NCI-H82 (cell line): ENCODE measurements at regions not wholly inside any gene's neighbourhood (a gene's known extent, or its start where the extent isn't known, plus 50 kb on each side); places are given as distances from the start of the nearest gene placed in this dataset.
"Not testable (repeated sequence)": the region's sequence is repeated elsewhere in the genome, so short reads cannot be mapped to it uniquely, and the experiment has no call there.

Experiments used
- DNase-seq: peaks from one replicate; lab custom pipeline; 2025; lab: John Stamatoyannopoulos, UW

DNA sequence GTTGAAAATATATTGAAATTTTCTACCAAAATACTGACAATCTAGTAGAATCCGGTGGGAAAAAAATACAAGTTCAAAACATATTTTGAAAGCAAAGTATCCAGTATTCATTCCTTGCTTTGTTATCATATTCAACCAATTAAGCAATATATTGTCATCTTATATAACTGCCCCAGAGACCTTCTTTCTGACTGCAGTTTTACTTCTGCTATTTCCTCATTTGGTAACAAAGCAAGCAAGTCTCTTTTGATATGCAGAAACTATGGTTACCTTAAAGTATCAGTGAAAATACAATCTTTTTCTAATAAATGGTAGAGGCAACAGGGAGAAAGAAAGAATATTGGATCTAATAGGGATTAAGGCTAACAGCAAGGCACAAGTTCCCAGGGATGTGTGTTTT, 663.7 kb upstream of the MEF2C start:
- no peak for DNase-seq

DNA sequence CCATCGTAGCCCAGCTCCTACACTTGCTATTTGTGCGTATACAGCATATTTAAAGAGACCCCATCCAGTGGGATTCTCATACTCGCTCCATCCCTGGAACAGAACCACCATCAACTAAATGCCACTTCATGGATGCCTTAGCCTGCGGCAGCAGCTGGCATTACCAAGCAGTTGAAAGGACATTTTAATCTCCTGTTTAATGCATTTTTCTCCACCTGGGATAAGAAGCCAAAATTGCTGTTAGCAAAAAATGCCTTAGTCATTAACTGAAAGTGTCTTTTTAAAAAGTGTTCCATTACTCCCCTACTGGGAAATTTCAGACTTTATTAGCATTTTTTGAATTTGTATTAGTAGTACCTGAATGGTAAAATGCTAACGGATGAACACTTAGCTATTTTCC, 662.6 kb upstream of the MEF2C start:
- no peak for DNase-seq

DNA sequence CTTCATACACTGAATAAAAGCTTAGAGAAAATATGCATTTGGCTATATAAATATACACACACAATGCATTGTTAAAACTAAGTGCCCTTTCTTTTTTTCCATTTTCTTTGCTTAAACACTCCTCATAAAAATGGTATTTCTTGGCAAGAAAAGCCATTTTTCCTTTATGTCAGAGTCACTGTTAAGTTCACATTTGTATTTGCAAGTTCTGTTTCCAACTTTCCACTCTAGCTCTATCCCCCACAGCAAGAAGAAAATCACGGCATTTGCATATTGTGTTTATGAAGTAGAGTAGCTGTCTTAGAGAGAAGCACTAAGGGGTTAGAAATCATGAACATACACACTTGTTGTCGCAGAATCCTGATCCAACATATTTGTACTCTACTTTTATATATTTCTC, 662.1 kb upstream of the MEF2C start:
- no peak for DNase-seq

DNA sequence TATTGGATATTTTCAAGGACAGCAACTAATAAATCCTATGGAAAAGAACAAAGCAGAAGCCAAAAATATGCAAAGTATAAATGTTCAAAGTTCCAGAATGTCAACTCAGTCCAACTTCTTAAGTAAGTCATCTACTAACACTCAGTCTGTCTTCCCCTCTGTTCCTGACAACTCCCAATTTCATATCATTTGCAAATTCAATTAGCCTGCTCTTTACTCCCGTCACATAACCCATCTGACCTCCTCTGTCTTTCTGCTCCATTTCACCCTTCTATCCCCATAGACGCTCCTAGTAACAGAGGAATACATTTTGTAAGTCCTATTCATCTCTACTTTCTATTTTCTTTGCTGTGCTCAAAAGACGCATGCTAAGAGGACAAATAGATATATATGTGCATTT, 659.8 kb upstream of the MEF2C start:
- no peak for DNase-seq

DNA sequence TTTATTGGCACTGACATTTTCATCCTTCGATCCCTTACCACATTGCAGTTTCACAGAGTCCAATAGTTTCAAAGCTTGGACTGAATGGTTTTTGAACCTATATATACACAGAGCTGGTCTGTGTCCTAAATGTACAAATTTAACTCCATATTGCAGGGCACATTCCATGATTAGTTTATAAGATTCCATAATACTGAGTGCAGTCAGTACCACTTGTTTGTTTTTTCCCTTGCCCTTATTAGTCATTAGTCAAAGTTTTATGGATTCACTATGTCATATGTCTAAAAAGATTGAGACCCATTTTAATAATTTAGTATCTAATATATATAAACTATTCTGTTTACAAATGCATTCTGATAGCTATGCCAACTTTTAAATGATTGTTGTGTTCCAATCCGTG, 654.8 kb upstream of the MEF2C start:
- DNase-seq = no peak

DNA sequence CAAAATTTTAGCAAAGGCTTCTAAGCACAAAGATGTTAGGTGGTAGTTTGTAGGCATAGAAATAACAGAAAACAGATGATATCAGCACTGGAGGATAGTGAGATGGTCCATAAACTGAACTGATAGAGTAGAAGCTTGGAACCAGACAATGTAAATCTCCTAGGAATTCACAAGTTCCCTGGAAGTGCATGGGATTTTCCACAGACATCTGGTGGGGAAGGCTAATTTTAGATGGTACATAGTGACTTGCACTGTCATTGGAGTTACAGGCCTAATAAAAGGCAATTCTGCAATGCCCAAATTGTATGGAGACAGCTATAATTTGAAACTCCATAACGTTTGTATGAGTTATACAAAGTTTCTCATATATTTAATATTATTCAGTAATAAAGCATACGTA, 653.0 kb upstream of the MEF2C start:
- no peak for DNase-seq

DNA sequence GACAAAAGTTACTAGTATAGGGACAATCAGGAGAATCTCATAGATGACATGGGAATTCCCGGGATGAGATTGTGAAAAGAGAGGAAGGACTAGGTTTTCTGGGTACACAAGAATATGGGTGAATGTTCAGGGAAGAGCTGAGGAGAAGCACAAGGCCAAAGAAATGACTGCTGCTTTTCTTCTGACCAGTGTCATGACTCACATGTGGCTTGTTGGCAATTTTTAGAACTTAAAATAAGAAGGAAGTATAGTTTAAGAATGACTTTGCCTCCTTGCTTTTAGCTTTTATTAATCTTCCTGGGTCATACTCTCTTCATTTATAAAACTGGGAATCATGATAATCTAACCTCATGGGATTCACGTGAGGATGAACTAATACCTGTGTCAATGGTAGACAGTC, 652.4 kb upstream of the MEF2C start:
- DNase-seq = no peak

DNA sequence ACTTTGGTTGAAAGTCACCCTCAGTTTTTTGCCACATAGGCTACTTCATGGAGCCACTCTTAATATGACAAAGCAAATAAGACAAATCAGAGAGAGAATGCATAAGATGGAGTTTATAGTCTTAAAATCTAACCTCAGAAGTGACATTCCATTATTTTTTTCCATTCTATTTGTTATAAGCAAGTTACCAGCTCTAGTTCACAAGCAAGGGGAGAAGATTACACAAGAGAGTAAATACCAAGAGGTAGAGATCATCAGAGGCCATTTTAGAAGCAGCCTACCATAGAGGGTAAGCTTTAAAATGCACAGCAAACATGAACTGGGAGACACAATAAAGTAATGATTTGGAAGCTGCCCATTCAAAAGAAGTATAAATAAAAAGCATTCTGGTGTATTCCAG, 651.3 kb upstream of the MEF2C start:
- no peak for DNase-seq

GRCh38 chr5:89524785-89525184, 641.8 kb upstream of the MEF2C start:
- DNase-seq = no peak

DNA sequence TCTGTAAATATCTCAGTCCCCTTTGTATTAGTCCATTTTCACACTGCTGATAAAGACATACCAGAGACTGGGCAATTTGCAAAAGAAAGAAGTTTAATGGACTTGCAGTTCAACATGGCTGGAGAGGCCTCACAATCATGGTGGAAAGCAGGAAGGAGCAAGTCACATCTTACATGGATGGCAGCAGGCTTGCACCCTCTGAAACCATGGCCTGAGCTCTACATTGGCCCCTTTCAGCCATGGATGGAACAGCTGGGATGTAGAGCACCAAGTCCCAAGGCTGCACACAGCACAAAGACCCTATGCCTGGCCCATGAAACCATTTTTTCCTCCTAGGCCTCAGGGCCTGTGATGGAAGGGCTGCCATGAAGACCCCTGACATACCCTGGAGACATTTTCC, 640.9 kb upstream of the MEF2C start:
- not testable (repeated sequence) for DNase-seq

GRCh38 chr5:89520771-89521170, 637.8 kb upstream of the MEF2C start:
- DNase-seq = no peak

GRCh38 chr5:89513299-89514044, 630.5 kb upstream of the MEF2C start:
- no peak for DNase-seq

DNA sequence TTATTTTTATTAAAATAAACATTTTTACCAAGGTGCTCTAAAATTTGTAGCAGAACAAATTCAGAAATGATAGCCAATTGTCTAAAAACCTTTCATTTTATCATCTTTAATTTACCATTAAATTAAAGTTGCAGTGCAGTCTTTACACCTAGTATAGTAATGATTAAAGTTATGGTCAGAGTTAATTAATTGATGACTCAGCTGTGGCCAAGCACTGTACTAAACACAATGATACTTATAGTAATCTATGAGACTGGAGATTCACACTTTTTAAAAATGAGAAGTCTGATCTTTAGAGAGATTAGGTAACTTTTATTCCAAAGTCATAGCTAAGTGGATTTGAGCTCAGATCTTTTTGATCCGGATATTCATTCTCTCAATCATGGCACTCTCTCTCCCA, 621.1 kb upstream of the MEF2C start:
- DNase-seq = no peak

DNA sequence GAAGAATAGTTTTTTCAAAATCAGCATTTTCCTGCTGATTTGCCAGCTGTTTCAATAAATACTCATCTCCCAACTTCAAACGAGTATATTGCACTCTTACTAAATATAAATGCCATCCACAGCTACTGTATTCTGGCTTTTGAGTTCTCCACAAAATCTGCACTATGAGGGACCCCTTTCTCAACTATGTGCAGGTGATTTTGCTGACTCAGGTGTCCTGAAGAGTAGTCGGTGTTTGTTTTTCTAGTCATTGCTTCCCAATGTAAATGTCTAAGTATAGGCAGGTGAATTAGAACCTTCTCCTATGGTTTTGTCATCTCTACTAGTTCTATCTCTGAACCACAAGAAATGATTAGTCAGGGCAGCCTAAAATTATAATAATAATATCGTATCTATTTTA, 616.8 kb upstream of the MEF2C start:
- DNase-seq = no peak

DNA sequence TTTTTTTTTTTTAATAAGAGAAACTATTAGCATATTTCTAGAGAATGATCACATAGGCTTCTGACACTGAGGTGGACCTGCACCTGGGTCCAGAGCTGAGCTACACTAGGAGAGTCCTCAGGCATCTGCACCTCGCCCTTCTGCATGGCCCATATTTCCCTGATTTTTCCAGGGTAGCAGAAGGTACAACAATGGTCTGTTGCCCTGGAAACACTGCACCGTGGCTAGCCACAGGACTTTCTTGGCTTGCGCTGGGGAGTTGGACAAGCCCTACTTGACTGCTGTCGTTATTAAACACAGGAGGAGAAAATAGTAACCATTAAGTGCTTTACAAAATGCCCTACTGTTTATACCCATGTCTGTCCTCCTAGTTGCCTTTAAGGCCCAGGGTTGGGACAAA, 615.7 kb upstream of the MEF2C start:
- no peak for DNase-seq

DNA sequence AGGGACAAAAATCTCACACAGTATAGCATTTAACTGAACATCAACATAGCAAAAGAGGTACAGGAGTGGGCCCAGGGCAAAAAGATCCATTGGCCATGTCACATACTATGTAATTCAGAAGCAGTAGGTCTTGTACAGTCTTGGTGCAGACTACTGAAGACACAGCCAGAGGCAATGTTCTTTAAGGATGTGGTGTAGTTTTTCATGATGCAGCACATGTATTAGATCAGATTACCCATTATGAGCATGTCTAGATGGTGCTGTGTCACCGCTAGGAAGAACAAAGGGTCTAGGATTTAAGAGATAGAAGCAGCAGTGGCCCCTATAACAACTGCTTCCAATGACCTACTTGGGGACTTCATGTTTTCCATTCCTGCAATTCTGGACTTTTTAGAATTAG, 610.4 kb upstream of the MEF2C start:
- DNase-seq = no peak

- no peak for DNase-seq
Observed at GRCh38 chr5:89484962-89485361, 602.0 kb upstream of the MEF2C start.

GRCh38 chr5:89480406-89481007, 597.5 kb upstream of the MEF2C start:
- no peak for DNase-seq

GRCh38 chr5:89478851-89479250, 595.9 kb upstream of the MEF2C start:
- DNase-seq = no peak

- no peak for DNase-seq
Observed at GRCh38 chr5:89473196-89473595, 590.2 kb upstream of the MEF2C start.

DNA sequence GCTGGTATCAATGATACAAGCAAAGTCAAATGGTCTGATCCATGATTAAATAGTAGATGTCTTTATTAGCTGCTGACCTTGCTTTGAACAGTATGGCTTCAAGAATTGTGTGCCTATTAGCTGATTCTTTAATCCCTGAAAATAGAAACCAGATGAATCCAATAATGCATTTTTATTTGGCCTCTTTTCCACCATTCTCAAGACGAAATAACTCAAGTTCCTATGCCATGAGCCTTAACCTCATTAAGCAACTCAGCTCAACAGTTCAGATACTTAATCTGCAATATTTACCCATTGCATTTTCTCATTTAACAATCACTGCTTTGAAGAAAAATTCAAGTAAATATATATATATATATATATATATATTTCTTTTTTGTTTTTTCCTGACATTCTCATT, 588.6 kb upstream of the MEF2C start:
- DNase-seq = no peak

- peak; percentile 4 for DNase-seq
Observed at GRCh38 chr5:89471115-89471514, 588.1 kb upstream of the MEF2C start.

DNA sequence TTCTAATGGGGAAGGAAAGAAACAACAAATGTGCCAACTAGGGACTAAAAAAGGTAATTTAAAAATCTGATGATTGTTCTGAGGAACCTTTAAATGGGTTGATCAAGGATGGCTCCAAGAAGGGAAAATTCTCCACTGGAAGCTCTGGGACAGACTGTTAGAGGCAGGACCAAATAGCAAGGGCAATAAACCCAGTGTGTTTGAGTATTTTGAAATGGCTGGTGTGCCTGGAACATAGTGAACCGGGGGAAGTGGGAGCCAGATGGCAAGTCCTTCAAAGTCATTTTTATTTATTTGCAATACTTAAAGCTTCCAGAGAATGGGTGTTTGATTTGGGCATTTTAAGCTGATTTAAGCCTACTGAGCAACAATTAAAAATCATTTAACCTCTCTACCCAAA, 587.7 kb upstream of the MEF2C start:
- DNase-seq = no peak

DNA sequence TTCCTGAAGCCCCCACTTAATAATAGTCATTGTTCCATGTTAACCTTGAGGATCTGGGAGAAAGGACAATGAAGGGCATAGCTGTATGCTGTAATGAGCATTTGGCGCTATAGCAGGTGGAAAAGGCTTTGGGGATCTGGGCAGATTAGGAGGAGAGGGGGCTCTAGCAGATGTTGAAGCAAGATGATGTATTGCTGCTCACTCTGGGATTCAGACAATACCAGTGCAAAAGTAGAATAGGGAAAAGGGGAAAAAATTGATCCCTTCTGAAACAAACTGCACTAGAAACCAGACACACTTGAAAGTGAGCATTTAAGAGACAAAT, 575.3 kb upstream of the MEF2C start:
- peak; percentile 68 for DNase-seq
